Inferior parietal cortex (tissue), 1 donor: ENCODE measurements at regions not wholly inside any gene's neighbourhood (a gene's known extent, or its start where the extent isn't known, plus 50 kb on each side); places are given as distances from the start of the nearest gene placed in this dataset.

Experiments
- DNase-seq: peaks from one replicate; pipeline ENCODE4 v3.0.0-alpha.2; 2016; ENCODE audit errors: extremely low spot score

GRCh38 chr2:217066510-217067270, 206.8 kb upstream of the TNP1 start:
- no peak for DNase-seq

GRCh38 chr2:217065695-217066405, 206.0 kb upstream of the TNP1 start:
- no peak for DNase-seq

DNA sequence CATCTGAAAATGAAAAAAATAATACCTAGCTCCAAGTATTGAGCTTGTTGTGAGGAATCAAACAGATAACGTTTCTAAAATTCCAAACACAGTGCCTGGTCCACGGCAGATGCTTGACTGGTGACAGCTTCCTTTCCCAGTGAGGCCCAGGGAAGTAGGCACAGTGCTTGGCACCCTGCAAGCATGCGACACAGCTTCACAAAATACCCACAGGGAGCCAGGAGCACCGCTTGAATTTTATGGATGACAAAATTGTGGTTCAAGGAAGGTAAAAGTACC, 205.1 kb upstream of the TNP1 start:
- no peak for DNase-seq

DNA sequence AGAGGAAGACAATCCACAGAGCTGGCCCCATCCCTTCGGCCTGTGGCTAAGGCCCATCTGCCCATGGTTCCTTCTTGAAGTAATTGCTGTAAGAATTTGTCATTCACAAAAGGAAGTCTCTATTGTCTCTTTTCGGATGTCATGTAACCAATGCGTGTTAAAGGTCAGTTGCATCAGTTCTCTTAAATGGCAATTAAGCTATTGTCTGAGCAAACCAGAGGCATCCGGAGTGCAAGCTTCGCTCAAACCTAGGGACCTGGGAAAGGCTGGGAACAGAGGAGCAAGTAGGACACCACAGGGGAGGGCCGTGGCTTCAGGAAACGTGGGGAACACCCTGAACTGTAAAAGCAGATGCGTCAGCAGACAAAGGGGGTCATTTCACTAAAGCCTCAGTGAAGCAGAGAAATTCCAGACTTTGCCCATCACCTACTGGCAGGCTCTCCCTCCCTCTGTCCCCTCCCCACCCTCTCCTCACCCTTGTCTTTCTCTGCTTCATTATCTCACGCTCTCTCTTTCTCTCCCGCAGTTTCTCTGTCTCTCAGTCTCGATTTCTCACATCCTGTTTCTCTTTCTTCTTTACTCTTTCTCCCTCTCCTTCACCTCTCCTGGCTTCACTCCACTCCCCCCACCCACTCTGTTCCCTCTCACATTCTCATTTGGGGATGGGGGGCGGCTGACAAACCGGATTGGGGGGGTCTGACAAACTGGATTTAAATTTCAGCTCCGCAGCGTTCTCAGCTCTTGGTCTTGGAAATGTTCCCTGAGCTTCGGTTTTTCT, 204.6 kb upstream of the TNP1 start:
- no peak for DNase-seq

DNA sequence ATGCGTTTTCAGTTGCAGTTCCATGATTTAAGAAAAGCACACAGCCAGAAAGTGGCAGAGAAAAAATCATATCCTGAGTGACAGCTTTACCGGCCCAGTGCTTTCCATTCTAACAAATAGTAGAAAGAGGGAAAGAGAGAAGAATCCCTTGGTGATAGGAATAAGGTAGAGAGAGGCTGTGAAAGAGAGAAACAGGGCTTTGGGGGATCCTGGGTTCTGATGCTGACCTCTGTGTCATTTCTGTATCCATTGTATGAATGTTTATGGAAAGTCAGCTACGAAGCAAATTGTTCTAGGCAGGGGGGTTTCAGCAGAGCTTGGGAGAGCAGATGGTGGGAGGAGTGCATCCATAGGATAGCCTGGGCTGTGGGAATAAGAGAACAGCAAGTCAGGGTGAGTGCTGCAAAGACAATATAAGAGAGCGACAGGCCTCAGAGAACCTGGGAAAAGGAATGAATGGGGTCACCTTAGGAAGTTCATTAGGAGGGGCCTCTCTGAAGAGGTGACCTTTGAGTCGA, 203.4 kb upstream of the TNP1 start:
- no peak for DNase-seq

DNA sequence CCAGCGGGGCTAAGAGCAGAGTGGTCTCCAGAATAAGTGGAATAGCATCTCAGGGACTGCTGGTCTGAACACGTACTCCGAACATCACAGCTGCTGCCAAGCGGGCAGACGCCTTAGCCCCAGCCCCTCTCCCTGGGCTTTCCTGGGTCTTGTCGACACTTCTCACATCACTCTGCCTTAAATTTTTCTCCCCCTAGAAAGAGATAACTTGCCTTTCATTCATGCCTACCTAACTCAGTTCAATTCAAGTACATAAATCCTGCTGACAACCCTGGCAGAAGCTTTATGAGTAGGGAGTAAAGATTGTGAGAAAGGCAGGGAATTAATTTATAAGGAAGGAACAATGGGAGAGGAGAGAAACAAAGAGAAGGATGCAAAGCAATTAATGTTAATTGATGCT, 202.9 kb upstream of the TNP1 start:
- DNase-seq: no peak

GRCh38 chr2:217061916-217062505, 202.1 kb upstream of the TNP1 start:
- DNase-seq: no peak

GRCh38 chr2:217060951-217061547, 201.2 kb upstream of the TNP1 start:
- DNase-seq: no peak

DNA sequence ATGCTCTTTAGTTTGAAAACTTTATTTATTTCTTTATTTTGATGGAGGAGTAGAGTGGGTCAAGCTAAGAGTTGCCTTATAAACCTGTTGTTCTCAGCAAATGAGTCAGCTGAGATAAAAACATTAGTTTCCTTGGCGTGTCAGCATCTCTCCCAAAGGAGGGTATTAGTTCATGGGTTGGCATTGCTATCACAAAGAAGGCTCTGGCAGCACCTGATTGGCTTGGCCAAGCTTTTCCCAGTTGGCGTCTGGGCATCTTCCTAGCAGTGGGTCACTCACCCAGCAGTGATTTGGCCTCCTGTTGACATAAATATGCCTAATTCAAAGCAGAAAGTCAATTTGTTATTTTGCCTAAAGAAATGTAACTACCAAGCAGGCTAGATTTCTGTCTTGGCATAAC, 200.7 kb upstream of the TNP1 start:
- no peak for DNase-seq

DNA sequence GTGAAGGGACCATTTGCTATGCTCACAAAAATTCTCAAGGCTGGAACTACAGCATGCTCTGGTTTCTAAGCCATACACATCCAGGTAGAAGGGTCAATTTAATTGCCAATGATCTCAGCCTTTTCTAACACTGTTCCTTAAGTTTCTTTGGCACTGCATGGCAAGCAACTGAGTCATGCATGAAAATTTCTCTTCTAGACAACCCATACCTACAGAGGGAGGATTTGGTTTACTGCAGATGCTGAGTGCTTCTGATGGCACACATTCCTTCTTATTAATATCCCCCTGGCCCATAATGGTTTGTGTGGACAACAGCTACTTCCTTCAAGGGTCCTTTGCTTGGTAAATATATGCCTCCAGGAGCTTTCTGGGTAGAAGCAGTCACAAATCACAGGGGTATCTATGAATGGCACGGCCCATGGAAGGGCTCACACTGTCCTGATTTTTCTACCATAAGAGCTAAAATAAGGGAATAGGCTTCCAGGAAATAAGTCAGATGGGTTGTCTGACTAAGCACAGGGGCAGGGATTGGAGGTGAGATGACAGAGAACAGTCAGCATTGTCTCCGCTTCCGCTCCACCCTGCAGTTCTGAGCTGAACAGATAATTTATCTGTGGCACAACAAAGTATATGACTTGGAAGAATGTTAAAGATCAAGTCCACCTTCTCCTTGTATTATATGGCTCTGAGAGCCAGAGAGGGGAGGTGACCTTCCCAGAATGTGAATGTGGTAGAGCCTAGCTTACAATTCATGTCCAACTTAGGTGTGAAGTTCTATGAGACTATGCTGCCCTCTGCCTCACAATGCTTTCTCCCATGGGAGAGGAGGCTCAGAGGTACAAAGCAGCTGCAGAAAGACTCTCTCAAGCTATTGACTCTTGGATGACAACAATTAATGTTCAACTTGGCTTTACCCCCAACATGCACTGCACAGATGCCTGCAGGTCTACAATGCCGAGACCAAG, 199.2 kb upstream of the TNP1 start:
- no peak for DNase-seq

DNA sequence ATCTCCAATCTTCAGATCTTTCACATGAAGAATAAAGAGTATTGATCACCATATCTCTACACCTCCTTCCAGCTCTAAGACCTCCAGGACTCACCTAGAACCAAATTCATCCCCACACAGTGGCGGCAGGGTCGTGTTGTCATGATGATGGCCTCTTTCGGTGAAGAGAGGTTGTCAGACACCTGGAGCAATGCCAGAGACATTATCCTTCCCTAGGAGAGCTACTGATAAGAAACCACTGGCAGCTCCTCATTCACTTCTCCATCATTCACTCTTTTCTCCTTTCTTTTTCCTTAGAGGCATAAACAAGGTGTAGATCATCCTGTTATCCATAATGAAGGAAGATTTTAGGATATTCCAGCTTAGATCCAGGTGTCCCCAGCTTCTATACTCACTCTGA, 197.9 kb upstream of the TNP1 start:
- DNase-seq: no peak

GRCh38 chr2:217055624-217056023, 195.8 kb upstream of the TNP1 start:
- no peak for DNase-seq

- no peak for DNase-seq
Measured at GRCh38 chr2:217054791-217055190, 194.9 kb upstream of the TNP1 start.

DNA sequence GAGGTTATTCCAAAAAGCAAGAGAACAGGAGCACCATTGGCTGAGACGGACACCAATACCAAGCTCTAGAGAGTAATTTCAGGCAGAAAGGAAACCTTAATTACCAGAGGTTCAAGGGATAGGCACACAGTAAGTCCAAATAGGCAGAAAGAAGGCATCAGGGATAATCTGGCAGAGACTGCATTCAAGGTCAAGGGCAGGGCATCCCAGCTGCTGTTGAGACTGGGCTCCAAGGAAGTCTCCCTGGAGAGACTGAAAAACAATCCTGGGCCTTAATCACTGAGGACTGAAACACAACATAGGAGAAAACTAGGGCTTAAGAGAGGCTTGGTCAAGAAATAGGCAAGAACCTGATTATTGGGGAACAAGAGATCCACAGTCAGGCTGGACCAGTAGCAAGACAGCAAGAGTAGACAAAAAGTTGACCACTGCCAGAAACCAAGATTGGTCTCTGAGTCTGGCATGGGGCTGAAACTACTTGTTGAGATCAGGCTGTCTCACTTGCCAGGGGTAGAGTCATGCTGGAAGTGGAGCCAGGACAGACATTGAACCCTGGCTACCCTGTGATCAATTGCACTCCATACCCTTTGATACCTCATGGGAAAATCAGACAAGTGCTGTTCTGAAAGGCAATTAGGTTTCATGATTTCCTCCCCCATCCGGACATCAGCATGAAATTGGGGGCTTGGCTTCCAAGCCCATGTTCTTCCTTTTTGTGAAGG, 193.2 kb upstream of the TNP1 start:
- no peak for DNase-seq

DNA sequence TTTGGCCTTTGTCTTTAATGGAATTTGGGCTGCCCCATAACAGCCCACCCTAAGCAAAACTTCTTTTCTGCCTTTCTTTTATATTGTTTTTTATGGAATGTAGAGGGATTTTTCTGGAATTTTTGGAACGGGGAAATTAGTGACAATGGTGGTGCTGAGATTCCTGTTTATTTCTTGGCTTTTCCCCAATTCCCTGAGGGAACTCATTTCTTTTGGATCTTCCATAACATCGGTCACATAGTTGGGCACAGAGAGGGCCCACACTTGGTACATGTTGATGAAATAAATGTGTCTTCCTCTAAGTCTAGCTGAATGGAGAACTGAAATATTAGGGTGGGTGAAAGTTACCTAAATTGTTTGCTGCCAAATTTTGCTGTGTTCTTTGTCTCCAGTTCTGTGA, 191.6 kb upstream of the TNP1 start:
- no peak for DNase-seq

DNA sequence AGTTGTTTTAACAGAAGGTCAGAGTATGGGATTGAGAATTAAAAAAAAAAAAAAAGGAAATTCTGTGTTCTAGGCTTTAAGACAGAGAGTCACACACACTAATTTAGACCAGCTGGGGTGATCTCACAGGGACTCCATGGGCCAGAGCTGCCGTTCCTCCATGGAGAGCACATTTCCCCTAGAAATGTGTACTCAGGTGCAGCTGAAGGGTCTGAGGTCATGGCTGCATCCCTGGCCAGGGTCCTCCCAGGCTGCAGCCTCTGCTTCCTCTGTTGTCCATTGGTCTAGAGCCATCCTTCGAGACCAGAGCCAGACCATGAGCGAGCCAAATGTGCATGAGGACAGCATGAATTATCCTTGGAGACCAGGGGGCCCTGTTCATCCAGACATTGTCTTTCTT, 190.1 kb upstream of the TNP1 start:
- no peak for DNase-seq

DNA sequence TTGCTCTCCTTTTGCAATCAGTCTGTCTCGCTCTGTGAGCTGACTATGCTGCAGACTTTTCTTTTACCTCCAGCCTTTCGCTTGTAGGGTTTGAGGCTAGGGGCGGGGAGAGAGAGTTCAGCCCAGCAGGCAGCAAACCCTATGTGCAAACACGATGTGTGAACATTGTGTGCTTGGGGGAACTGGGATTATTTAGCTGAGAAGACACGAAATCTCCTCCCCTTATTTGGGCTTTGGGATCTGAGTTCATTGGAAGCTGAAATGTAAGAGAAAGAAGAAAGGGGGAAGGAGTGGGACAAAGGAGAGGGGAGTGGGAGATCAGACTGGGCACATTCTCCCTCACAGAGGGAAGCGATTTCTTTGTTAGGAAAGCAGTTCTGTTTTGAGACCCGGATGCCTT, 189.6 kb upstream of the TNP1 start:
- DNase-seq: no peak

DNA sequence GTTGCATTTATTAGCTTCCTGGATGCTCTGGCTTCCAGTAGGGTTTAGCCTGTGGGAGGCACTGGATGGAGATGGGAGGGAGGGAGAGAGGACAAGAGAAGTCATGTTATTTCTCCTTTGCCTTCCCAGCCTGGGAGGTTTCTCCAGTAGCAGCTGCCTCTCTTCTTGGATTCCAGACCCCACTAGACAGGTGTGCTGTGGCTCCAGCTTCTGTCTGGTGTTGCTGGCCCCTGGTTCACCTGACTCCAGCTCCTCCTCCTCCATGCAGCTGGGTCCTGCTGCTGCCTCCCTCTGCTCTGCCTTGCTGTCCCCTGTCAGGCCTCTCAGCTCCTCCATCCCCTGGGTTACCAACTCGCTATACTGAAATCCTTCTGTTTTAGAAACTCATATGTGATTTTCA, 188.9 kb upstream of the TNP1 start:
- DNase-seq: no peak

DNA sequence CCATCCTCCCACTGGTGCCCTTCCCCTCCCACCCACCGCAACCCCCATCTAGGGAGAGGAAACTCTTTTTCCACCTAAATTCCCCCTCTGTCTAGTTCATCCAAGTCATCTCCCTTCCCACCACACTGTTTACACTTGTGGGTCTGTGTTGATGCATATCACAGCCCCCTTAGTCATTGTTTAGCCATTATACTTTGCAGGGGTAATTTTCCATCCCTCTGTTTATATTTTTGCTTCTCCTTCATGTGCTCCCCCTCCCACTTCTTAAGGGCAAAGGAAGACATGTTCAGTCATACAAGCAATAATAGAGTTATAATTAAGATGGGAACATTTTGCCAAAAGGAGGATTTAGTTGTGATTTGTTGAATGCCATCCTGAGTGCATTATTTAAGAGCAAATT, 187.8 kb upstream of the TNP1 start:
- DNase-seq: no peak

DNA sequence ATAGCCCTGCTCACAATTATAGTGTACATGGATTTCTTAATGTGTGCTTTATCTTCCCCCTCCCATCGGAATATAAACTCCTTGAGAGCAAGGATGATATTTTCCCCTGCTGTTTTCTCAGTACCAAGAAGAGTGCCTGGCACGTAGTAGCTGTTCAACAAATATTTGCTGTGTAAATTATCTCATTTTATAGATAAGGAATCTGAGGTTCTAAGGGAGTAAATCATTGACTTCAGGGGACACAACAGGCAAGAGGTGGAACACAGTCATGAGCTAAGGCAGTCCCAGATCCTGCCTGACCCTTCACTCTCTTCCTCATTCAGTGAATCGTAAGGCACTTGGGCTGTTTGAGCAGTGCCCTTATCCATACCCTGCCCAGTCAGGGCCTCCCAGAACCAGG, 187.3 kb upstream of the TNP1 start:
- no peak for DNase-seq
